Stimulated activated CD8-positive, alpha-beta memory T cell treated with anti-CD3 and anti-CD28 coated beads, Interleukin-4, amount 100 ng/mL, for 24 hours (primary cell): ENCODE measurements at regions not wholly inside any gene's neighbourhood (a gene's known extent, or its start where the extent isn't known, plus 50 kb on each side); places are given as distances from the start of the nearest gene placed in this dataset.

Experiments used
- DNase-seq: peaks from one replicate; pipeline ENCODE4 v3.0.0-alpha.2; 2020; ENCODE audit warnings: low read depth

- DNase-seq = no peak
Measured at GRCh38 chr10:130558746-130559546, 422.8 kb downstream of the GLRX3 start.

DNA sequence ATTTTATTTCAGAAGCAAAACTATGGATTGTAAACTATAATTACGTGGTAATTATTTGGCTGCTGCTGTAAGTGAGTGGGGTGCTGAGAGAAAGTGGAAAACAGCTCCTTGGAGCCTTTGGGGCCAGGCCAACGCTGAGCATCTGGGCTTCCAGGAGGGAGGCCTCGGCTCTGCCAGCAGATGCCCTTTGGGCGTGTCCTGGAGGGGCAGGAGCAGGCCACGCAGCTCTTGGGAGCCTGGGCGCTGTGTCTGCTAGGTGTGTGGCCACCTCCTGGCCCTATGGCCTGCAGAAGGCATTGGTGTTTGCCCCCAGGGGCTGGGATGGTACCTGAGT is 423.3 kb downstream of the GLRX3 start:
- no peak for DNase-seq

DNA sequence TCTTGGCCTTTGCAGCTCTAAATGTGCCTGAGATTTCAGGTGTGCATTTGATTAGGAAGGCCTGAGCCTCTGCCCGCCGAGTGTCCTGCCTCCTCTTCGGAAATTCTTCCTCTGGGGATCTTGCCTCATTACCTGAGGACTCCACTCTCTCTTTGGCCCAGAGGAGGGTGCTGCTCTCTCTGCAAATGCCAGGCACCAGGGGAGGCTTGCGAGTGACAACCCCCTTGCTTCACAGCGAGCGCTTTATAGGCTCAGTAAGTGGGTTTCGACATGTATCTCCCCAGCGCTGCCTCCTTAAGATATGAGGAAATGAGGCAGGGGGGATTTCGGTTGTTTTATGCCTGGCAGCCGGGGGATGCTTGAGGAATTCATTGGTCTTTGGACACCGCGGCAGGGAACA is 423.9 kb downstream of the GLRX3 start:
- DNase-seq = no peak

DNA sequence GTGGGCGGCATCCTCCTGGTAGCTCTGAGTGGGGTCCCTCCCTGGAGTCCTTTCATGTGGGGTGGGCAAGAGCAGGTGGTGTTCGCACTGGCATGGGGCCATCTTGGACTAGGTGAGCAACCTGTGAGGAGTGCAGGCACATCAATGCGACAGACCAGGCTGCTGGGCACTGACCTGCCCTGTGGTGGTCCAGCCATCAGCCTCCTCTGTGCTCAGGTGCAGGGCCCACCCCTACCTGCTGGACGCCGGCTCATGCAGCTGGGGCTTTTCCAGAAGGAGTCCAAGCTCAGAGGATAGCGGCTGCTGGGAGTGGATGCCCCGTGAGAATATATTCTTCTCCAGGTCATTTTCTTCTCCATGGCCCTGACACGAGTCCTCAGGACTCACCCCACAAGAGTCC is 424.4 kb downstream of the GLRX3 start:
- DNase-seq = no peak

DNA sequence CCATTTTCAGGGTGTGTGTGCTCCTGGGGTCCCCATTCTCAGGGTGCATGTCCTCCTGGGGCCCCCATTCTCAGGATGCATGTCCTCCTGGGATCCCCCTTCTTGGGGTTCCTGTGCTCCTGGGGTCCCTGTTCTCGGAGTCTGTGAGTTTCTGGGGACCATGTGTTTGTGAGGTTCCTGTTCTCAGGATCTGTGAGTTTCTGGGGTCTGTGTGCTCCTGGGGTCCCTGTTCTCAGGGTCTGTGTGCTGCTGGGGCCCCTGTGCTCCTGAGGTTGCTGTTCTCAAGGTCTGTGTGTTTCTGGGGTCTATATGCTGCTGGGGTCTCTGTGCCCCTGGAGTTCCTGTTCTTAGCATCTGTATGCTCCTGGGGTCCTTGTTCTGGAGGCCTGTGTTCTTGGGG is 425.5 kb downstream of the GLRX3 start:
- DNase-seq = no peak

- DNase-seq = no peak
Measured at GRCh38 chr10:130567011-130567410, 430.8 kb downstream of the GLRX3 start.

DNA sequence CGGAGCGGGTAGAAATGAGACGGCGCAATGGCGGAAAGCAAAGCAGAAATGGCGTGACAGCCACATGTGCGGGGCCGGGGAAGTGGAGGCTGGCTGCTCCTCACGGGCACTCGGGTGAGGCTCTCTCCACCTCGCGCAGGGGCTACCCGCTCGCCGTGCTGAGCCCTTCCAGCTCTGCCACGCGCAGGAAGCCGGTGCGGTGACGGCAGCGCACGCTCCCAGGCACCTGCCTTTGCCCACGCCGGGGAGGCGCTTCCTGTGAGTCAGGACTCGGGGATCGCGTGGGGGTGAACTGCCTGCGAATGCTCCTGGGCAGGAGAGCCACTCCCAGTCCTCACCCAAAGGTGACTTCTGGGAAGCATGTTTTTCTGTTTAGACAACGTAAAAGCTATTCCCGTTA is 431.2 kb downstream of the GLRX3 start:
- no peak for DNase-seq

DNA sequence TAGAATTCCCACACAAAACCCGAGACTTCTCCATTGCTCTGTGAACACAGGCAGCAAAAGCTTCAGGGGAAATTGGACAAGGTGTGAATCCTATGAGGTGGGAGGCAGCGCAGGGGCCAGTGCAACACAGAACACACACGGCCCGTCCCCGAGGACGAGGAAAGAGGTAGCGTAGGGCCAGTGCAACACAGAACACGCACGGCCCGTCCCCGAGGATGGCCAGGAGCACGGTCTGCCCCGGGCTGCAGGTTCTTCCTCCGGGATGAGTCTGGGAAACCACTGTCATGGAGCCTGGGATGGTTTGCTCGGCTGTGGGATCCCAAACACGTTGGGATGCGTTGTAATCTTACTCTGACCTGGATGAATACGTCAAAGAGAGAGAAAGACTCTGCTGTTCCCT is 432.1 kb downstream of the GLRX3 start:
- DNase-seq = no peak

GRCh38 chr10:130570074-130570473 is 433.9 kb downstream of the GLRX3 start:
- no peak for DNase-seq

DNA sequence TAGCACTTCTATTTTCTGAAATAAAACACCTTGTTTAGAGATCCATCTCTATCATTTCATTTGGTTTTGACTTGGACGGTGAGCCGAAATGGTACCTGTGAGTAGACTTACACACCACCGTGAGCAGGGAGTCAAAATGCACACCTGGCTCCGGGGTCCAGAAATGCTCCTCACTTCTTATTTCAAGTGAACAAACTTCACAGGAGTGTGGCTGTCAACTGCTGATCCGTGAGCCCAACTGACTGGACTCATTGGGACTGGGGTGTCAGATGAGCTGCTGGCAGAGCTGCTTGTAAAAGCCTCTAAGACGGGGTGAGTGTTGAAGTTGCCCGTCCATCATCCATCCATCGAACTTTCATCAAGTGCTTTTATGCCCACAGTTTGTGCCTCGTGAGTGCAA is 435.5 kb downstream of the GLRX3 start:
- DNase-seq = no peak

GRCh38 chr10:130573446-130573845 is 437.3 kb downstream of the GLRX3 start:
- DNase-seq = no peak

DNA sequence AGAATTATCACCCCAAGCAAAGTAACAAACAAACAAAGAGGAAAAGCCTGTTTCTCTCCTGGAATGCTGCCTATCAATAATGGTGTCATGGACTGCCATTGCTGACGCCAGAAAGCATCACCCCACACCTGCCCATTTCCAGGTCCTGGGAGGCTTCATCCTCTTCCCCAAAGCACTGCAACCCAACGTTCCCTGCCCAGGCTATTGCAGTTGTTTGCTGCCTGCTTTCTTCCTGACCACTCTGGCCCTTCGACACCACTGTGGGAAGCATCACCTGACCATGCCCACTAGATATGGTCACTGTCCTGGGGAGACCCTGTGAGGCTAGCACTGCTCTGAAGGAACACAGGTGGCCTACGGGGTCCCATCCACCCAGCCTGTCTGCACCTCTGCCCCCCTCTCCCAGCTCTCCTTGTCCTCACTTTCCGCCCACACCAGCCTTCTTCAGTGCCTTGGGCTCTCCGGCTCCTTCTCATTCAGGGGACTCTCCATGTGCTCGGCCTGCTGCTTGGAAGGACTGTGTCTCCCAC is 439.6 kb downstream of the GLRX3 start:
- DNase-seq = no peak

DNA sequence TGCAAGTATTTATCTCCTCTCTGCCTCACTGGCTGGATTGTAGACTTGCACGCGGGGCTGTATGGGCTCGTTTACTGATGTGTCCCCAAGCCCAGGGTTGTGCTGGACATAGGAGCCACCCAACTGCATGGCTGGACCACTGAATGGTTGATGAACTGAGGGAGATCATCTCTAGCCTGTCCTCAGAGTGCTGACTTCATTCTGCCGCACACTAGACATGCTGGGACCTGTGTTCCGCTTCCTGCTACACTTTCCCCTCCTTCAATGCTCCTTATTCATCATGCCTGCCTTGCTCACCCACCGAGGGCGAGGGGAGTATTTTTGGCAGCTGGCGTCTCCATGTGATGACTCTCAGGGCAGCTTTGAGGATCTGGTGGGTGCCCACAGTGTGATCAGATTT is 440.2 kb downstream of the GLRX3 start:
- no peak for DNase-seq

DNA sequence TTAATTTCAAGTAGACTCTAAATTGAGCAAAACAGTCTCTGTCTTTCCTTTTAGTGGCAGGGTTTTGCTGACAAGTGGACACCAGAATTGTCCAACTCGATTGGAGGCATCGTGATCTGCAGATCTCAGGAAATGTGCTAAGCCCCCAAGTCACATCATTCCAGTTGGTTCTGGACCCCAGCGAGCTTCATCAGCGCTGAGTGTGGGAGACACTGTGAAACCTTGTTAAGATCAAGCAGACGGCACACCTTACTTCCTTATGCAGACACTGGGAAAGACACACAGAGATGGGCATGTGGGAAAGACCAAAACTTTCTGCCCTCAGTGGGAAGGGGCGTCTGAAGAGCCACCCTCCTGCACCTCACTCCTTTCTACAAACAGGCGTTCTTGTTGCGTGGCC is 440.8 kb downstream of the GLRX3 start:
- DNase-seq = no peak

GRCh38 chr10:130578532-130579289 is 442.5 kb downstream of the GLRX3 start:
- no peak for DNase-seq

GRCh38 chr10:130579913-130580312 is 443.7 kb downstream of the GLRX3 start:
- DNase-seq = no peak

DNA sequence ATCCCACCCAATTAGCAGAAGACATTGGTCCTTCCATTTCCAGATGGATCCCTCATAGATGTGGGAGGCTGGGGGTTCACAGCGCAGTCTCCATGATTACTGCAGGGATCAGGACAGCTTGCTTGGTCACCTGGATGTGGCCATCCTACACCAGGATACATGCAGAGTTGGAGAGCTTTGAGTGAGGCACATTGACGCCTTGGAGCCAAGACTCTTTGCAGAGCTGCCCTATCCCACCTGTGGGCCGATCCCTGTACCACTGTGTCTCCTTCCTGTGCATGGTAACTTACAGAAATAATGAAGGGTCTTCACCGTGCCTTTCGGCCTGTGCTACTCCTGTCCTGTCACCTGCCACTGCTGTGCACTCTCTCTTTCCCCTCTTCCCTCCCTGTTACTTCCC is 444.8 kb downstream of the GLRX3 start:
- DNase-seq = no peak

- DNase-seq = no peak
Measured at GRCh38 chr10:130587718-130588117, 451.5 kb downstream of the GLRX3 start.

DNA sequence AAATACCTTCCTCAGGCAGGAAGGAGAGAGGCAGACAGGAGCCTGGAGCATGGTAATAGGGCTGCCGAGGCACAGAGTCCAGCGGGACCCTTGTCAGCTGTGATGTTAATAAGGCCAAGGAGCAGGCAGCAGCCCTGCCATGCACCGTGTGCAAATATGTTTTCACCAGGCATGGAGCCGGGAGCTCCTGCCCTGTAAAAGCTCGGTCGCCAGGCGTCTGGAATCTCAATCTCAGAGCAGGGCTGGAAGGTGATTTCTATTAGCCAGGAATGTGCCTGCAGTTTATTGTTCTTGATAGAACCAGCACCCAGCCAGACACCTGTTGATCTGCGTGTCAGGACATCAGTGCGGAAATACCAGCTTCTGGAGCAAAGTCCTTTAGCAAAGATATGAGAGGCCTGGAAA is 469.8 kb downstream of the GLRX3 start:
- DNase-seq = no peak

DNA sequence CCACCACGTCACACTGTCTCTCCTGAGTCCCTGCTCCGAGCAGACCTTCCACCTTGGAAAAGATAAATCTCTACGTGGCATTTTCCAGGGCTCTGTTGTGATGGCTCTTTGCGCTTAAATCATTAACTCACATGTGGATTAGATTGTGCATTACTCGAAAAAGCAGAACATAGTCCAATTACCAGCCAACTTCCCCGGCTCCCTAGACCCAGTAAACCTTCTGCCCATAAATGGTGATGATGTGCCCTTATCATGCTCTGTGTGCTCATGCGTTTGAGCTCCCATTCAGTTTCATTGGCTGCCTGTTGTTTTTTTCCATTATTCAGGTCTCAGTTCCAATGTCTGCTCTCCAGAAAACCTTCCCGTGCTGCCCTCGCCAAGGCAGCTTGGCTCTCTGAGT is 471.2 kb downstream of the GLRX3 start:
- DNase-seq = no peak

- no peak for DNase-seq
Measured at GRCh38 chr10:130611239-130611638, 475.0 kb downstream of the GLRX3 start.

DNA sequence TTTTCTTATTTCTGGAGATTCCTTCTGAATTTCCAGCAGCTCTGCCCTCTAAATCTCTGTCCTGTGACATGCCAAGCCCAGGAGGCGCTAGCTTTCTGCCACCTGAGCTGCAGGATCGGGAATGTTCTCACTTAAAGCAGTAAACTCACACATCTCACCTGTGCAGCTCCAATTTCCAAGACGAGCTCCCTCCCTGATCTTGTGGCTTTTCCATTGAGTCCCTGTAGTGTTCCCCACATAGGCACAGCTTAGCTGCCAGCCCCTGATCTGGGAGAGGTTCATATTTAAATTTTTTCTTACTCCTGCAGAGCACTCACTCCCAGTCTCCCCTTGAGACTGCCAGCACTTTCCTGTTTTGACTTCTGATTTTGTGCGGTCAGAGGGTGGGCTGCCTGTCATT is 479.3 kb downstream of the GLRX3 start:
- DNase-seq = no peak

- no peak for DNase-seq
Measured at GRCh38 chr10:130617985-130618384, 481.8 kb downstream of the GLRX3 start.

DNA sequence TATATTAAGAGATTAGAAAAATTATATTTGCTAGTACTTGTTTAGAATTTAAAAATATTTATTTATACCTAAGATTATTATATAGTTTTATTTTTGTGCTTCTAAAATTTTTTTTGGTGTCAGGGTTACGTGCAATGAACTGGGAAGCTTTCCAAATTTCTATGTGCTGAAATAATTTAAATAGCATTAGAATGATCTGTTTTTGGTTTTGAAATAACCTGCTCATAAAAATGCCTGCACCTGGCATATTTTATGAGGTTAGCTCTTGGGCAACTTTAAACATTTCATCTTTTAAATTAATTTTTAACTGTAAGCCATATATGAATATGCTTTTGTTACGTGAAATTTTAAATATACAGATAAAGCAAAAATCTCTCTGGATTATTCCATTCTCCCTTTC is 482.5 kb downstream of the GLRX3 start:
- DNase-seq = no peak
